GM18867 (cell line): ENCODE measurements at regions not wholly inside any gene's neighbourhood (a gene's known extent, or its start where the extent isn't known, plus 50 kb on each side); places are given as distances from the start of the nearest gene placed in this dataset.

Experiments used
- ATAC-seq: cut with Tn5 transposase; IDR thresholded peaks from one replicate; pipeline ENCODE4 v1.9.1; 2021; ENCODE audit warnings: mild to moderate bottlenecking, moderate library complexity; ENCODE audit not compliant: unreplicated experiment

DNA sequence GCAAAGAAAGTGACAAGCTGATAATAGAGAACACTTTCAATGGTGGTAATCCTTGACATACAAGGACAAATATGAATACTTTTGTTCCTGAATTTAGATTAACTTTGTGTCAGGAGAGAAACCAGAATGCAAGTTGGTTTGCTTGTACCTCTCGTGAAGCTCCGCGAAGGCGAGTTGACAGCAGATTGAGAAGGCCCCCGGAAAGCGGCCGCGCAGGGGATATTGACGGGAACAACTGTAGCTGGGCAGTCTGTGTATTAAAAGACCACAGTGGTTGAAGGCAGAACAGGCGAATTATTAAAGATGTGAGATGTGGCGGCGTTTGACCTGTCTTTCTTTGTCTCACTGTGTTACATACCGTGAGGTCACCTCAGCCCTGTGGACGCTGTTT is 175.8 kb upstream of the RALGAPA2 start:
- ATAC-seq: no peak

DNA sequence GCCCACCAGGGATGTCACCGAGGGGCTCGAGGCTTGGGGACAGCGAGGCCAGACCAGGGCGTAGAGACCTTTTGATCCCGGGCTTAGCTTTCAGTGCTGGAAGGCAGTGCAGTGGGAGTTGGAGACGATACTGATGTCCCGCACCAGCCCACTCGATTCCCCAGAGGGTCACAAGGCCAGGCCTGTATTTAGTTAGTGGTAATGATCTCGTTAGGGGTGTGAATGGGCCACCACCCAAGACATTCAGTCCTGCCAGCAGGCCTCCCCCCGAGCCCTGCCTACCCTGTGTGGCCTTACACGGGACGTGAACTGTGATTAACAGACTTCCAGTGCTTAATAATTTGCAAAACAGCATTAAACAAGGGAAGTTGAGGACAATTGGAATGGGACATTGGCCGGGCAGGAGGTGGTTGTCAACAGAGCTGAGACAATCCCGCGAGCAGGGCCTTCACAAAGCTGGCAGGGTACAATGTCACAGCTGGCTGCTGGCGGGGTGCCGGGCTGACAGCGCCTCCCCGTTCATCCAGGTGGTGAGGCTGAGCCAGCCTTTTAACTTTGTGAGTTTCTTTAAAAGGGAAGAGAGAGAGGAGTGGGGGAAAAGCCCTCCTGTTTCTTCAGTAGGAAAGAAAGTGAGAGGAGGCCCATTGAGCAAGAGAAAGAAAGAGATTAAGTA is 175.3 kb upstream of the RALGAPA2 start:
- no peak for ATAC-seq

DNA sequence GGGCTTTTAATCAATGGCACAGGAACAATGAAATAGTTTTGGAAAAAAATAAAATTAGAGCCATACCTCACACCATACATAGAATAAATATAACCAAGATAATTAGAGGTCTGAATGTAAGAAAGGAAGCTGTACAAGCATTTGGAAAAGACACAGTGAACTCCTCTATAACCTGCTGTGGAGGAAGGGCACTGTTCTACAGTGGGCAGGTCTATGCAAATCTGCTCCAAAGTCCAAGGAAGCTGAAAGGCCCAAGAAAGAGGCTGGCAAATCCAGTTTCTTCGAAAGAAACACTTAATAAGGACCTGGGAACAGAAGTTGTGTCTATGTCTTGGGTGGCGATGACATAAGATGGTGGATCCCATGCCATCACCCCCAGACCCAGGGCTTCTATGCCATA is 169.4 kb upstream of the RALGAPA2 start:
- ATAC-seq: no peak

DNA sequence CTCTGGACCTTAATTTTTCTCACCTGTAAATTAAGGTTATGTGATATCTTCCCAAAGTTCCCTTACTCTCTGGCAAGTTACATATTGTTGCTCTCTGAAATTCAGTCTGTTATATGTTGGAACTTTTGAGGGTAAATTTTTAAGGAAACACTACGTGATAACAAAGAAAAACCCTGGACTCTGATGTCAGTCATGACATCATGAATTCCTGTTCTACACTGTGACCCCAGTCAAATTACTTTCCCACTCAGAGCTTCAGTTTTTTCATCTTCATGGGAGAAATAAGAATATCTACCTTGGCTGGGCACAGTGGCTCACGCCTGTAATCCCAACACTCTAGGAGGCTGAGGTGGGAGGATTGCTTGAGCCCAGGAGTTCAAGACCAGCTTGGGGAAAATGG is 164.6 kb upstream of the RALGAPA2 start:
- ATAC-seq: no peak

DNA sequence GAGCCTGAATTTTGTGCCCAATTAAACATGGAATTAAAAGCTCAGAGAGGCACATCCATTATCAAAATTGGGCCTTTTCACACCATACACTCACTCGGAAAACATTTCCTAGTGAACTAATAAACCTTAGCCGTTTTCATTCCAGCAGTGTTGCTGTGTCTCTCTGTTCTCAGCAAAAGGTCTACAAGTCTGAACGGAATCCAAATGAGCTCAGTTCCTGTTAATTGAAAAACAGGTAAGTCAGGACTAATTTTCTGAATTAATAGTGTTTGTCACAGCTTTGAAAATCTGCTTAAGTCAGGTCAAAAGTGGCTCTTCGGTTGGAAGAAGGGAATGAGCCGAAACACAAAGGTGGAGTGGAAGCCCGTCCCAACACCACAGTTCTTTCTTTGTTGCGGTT is 163.3 kb upstream of the RALGAPA2 start:
- ATAC-seq: no peak

DNA sequence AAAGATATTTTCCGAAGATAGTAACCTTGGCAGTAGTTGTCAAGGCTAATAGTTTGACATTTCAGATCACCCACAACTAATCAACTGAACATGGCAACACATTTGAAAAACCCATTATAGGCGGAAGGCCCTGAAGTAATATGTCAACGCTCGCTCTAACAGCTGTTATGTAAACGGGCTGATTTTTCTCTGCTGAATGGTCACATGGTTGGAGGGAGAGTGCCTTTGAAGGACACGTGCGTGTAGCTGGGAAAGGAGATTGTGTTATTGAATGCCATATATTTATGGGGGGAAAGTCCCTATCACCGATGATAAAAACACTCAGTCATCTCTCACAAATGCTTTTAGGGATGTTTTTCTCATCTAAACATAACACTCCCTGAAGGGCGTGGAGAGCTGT is 160.0 kb upstream of the RALGAPA2 start:
- ATAC-seq: no peak

DNA sequence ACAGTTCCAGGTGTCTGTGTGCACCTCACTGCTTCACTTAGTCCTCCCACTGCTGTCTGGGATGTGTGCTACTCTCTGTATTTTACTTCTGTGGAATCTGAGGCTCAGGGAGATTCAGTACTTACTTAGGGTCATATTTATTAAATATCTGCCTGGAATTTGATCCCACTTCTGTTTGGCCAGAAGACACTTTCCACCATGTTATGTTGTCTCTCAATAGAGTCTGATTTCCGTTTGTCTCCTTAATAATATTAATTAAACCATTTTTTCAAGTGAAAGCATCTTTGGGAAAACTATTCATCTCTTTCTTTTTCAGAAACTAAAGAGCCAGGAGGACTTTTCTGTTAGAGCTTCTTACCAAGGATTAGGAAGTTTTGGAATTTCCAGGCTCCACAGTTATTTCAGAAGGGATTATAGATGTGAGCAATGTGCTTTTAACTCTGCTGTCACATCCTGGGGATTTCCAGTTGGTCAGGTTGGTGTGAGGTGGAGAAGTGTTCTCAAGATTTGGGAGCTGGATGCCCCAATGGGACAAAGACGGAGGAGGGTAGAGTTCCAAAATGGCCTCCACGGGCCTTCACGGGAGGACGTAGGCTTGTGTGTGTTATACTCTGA is 156.8 kb upstream of the RALGAPA2 start:
- ATAC-seq: no peak

DNA sequence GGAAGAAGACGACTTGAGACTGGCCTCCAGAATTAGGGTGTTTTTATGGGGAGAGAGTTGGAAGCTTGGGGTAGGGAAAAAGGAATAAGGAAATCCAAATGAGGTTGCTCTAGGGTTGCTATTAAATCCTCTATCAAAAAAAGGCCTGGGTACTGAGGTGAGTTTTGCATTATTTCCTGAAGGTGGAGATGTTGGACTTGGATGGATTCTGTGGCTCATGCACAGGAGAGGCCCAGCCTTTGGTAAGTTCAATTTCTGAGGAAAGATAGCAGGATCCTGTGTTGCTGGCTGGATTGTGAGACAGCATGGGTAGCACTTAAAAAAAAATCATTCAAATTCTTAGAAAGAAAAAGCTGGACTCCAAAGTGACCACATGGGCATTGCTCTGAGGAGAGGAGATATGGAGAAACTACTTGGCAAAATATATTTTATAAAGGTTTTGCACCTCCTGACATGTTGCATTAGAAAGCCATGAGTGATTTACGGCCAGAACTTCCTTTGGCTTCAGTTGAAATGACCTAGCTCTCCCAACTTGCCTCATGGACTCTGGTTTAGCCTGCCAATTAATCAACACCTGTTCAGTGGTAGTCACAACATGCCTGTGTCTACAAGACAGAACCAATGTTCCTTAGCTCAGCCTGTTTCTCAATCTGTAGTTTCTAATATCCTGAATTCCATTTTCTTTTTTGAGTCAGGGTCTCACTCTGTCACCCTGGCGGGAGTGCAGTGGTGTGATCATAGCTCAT is 152.1 kb upstream of the RALGAPA2 start:
- no peak for ATAC-seq

DNA sequence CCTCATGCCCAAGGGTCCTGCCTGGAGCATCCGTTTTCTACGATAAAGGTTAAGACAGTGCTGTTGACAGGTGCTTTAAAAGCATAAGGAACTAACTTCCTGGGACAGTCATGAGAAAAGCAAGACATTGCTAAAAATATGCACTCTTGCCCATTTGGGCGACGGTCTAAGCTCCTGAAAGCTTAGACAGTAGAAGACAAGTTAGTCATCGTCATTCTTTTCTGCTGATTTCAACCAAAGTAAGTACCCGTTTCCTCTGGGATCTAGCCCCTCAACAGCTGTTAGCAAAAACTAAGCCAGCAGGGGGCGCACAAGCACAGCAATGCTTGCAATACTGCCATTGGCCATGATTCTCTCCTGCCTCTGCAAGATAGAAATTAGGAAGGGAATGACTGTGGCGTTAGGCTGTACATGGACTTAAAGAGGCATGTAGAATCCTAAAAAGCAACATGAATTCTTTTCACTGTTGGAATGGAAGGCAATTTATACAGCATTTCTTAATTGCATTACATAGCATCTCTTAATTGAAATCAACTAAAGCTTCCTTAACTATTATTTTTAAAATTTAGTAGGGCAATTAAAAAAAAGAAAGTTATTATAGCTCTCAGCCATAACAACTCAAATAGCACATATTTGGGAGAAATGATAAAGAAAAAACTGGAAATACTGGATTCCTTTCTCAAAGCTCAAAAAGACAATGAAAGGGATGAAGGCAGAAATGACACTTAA is 147.8 kb upstream of the RALGAPA2 start:
- ATAC-seq: peak; percentile 77

DNA sequence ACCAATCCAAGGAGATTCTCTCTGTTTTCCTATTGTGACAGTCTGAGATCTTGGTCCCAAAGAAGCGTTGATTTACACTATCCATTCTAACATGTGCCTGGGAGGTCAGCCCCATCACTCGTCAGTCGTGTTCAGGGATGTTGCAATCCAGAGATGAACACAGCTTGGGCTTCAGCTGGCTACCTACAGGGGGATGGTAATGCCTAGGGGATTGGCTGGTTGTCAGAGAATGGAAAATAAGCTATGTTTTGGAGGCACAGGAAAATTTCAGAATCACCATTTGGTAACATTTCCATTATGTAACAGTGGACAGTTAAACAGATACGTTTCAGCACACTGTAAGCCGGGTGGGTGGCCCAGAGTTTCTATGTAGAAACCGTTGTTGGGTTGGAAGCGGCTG is 147.1 kb upstream of the RALGAPA2 start:
- ATAC-seq: no peak

DNA sequence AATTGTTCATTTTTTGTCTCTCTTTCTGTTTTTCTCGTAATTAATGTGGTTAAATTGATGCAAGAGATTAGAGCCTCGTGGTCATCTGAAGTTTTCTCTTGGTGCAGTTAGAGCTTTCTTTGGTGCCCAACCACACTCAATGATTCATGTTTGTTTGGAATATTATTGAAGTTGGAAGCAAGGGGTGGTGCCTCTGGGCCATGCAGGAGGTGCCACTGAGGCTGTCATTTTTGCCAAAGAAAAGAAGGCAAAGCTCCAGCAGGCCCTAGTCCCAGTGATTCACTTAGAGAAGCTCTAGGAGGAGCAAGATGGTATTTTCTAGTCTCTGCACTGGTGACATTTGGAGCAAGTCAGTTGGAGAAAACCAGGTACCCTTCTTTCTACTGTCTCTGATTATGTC is 144.5 kb upstream of the RALGAPA2 start:
- no peak for ATAC-seq

DNA sequence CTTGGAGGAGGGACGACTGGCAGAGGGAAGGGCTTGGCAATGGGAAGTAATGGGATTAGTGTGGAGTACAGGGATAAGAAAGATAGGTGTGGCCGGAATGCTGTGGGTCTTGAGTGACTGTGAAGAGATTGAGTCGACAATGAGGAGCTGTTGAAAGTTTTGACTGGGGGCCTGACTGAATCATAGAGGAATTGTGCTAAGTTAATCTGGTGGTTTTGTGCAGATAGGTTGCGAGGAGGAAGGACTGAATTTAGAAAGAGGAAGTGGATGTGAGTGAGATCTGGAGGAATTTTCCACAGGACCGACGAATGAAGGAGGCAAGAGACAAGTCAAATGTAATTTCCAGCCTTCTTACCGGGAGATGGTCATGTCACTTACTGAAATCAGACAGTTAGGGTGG is 143.9 kb upstream of the RALGAPA2 start:
- no peak for ATAC-seq

DNA sequence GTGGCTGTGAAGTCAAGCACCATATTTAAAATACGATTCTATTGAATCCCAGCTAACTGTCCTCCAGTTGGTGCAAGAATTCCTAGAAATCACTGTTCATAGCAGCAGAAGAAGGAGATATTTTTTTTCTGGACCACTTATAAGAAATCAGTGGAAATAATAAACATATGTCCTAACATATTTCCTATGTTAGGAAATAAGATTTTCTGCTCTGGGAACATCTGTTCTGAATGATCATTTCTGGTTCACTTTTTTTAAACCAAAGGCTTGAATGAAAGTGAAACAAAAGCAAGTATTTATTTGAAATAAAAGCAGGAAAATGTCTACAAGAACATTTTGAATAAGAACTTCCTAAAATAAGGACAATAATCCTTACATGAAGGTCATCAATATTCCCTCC is 138.9 kb upstream of the RALGAPA2 start:
- no peak for ATAC-seq

DNA sequence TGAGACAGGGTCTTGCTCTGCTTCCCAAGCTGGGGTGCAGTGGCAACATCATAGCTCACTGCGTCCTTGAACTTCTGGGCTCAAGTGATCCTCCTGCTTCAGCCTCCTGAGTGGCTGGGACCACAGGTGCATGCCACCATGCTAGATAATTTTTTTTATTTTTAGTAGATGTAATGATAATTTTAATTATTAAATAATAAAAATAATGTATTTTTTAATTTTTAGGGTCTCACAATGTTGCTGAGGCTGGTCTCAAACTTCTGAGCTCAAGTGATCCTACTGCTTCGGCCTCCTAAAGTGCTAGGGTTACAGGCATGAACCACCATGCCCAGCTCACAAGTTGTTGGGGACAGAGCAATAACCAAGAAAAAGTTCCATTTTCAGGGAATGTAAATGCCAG is 138.0 kb upstream of the RALGAPA2 start:
- no peak for ATAC-seq

DNA sequence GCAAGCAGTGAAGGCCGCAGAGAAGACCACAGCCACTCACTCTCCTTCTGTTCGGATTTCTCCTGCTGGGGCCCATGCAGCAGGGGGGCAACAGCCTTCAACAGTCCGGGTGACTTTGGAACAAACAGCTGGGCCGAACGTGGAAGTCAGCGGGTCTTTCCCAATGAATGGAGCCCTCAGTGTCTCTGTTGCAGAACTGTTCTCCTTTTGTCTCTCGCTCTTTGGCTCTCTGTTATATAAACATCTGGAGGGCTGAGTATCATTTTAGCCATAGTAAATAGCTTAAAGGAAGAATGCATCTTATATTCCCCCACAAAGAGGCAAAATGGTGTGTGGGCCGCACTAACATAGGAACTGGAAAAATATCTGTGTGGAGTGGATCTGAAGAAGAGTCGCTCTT is 136.7 kb upstream of the RALGAPA2 start:
- ATAC-seq: no peak

DNA sequence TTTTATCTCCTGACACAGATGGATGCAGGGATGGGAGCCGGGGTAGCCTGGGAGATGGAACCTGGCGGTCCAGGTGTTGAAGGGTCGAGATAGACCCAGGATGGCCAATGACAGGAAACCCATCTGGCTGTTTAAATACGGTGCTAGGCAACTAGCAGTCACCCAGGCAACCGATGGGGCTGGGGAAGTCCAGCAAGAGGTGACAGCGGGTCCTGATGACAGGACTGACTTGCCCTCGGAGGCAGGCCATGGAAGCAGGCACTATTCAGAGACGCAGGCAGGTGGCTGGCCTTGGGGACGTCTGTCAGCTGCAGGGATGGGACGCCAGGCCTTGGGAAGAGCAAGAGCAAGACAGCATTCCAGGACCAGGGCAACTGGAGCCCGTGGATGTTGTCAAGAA is 135.4 kb upstream of the RALGAPA2 start:
- ATAC-seq: no peak

DNA sequence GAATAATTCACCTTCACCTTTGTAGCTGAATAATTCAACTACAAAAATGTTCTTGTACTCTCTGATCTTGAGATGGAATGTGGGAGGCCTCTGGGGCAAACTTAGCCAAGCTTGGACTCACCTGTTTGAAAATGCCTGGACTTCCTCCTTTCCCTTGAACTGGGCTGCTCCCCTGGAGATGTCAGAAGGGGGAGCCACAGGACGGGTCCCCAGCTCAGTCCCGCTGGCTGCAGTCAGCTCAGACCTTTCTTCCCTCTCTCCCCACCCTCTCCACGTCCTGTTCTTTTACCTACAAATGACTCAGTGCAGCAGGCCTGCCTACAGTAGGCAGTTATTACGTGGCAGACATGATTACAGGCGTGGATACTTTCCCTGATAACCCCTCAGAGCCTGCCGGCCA is 131.5 kb upstream of the RALGAPA2 start:
- ATAC-seq: no peak

DNA sequence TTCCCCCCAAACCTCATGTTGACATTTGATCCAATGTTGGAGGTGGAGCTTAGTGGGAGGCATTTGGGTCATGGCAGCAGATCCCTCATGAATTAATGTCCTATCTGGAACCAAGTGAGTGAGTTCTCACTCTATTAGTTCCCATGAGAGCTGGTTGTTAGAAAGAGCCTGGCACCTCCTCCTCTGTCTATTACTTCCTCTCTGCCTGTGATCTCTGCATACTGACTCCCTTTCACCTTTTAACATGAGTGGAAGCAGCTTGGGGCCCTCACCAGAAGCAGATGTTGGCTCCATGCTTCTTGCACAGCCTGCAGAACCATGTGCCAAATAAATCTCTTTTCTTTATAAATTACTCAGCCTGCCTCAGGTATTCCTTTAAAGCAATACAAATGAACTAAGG is 127.3 kb upstream of the RALGAPA2 start:
- ATAC-seq: no peak

DNA sequence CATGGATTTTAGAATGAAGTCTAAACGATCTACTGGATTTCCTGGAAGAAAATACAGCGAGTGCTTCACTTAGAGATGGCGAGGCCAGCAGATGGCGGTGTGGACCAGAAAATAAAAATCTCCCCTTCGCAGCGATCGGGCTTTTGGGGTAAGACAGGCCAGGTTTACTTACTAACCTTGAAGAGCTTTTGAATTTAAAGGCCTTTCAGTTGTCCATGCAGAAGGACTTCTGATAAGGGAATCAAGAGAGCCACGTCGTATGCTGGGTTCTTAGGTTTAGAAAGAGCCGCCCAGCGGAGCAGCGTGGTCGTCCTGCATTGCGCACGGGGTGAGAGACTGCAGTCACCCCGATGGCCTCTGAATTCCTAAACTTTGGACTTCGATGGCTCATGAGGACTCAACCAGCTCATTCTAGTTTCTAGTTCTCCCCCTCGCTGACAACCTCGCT is 125.2 kb upstream of the RALGAPA2 start:
- no peak for ATAC-seq

DNA sequence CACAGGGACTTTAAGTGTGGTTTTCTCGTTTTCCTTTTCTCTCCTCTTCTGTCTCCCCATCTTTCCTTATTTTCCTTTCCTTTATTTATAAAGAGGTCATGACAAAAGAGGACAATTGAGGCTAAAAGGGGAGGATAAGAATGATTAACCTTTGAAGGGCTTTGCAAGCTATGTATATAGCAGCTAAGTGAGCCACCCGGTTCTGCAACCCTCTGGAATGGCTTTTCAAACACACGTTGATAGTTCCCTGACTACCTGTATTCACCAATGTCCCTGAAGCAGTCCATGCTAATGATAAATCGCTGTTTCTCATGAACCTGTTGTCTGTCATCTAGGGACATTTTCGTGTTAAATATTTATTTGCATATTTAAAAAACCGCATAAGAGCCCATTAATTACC is 124.4 kb upstream of the RALGAPA2 start:
- no peak for ATAC-seq

DNA sequence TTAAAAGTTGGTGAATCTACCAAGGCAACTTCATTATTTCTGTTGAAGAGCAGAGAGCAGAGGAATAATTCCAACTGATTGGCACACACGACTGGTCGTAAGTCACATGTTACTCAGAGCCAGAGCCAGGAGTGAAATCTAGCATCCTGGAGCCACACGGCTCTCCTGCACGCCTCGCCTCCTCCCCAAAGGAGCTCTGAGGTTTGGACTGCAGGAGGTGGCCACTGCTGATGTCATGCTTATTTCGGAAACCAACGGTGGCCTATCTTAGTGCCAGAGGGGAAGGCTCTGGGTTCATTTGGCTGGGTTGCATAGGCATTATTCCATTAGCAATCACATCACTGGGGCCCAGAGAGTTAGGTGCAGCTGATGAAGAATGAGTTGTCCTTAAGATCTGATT is 123.5 kb upstream of the RALGAPA2 start:
- ATAC-seq: no peak

DNA sequence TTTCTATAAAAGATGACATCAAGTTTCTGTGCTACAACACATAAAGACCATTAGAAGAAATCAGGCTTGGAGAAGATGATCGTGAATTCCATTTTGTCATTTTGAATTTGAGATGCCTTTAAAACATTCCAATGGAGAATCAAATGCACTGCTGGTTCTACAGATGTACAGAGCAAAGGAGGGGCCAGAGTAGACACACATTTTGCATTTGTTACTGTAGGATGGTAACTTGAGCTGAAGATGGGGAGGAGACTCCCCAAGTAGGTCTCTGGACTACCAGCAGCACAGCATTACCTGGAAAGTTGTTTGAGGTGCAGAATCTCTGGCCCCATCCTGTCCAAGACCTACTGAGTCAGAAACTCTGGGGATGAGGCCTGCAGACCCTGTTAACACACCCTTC is 121.6 kb upstream of the RALGAPA2 start:
- ATAC-seq: no peak
